ENCODE measurements at regions not wholly inside any gene's neighbourhood (a gene's known extent, or its start where the extent isn't known, plus 50 kb on each side); places are given as distances from the start of the nearest gene placed in this dataset.
"Not testable (repeated sequence)": the region's sequence is repeated elsewhere in the genome, so short reads cannot be mapped to it uniquely, and the experiment has no call there.

DNA sequence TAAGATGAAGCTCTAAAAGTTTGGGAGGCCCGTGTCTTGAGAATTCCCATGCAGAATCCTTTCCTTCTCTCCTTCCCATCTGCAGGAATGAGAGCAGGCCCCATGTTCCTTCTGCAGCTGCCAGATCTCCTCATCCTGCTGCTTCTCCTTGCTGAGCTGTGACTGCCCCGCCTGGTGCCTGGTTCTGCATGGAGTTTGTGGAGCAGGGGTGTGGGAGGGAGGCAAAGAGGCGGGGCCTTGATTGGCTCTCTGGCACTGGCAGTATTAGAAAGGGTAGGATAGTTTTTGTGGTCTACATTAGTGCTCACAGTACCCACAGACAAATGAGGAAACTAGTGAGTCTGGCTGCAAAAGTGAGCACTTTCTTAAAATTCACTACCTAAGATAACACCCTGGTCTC is 91.1 kb upstream of the CLPB start:
- Mint-ChIP-seq H3K27ac (ENCODE audit: low read depth) (no peak overlapping the region), H3K9me3 (no peaks in the 10 kb centered on the region), H3K4me1 (peaks cover 59% of the 10 kb centered on the region), H3K4me3 (no peak overlapping the region), H3K27me3 (no peaks in the 10 kb centered on the region), H3K36me3 (ENCODE audit: insufficient read depth) (no peaks in the 10 kb centered on the region)
- DNase-seq (ENCODE audit: low spot score in 2 of 2) (no peak), ATAC-seq (replicated peaks; ENCODE audit: extremely low read depth, poor library complexity, severe bottlenecking) (no peak)

DNA sequence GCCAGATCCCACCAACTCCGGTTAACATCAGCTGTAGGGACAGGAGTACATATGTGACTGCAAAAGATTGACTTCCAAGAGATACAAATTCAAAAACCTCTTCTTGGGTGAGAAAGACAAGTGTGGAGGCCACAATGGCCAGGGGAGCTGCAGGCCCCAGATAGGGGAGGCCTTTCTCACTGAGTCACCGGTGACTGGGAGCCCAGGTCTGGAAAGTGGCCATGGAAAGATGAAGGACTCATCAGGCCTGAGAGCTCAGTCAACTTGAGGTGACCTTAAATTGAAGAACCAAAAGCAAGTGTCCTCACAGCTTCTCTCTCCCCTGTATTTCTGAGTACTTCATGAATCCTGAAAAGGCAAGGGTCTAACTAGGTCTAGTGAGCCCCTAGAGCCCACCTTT is 90.4 kb upstream of the CLPB start:
- Mint-ChIP-seq H3K36me3 (ENCODE audit: insufficient read depth) (no peaks in the 10 kb centered on the region), H3K27ac (ENCODE audit: low read depth) (no peak overlapping the region), H3K27me3 (no peaks in the 10 kb centered on the region), H3K9me3 (no peaks in the 10 kb centered on the region), H3K4me3 (no peak overlapping the region), H3K4me1 (peaks cover 60% of the 10 kb centered on the region)
- no peak for DNase-seq (ENCODE audit: low spot score in 2 of 2)
- ATAC-seq (replicated peaks; ENCODE audit: extremely low read depth, poor library complexity, severe bottlenecking), result no peak

GRCh38 chr11:72523991-72524390 is 89.7 kb upstream of the CLPB start:
- DNase-seq (ENCODE audit: low spot score in 2 of 2) (no peak), ATAC-seq (replicated peaks; ENCODE audit: extremely low read depth, poor library complexity, severe bottlenecking) (no peak)
- Mint-ChIP-seq H3K4me1 (peaks cover 68% of the 10 kb centered on the region), H3K36me3 (ENCODE audit: insufficient read depth) (peaks cover 2% of the 10 kb centered on the region), H3K27ac (ENCODE audit: low read depth) (no peak overlapping the region), H3K4me3 (no peak overlapping the region), H3K9me3 (no peaks in the 10 kb centered on the region), H3K27me3 (no peaks in the 10 kb centered on the region)

DNA sequence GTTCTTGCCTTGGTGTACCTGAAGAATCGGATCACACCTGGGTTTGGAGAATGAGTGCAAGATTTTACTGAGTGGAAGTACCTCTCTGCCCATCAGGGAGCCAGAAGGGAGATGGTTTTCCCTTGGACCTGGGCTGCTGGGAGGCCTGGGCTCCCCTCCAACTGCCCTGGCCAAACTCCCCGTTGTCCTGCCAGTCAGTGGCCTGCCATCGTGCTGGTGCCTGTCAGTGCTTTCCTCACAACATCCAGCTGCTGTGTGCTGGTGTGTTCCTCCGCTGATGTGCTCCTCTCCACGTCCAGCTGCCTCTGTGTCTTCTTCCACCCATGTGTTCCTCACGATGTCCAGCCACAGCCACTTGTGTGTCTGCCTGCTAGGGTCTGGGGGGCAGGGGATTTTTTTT is 87.9 kb upstream of the CLPB start:
- Mint-ChIP-seq H3K9me3 (no peaks in the 10 kb centered on the region), H3K36me3 (ENCODE audit: insufficient read depth) (peaks cover 2% of the 10 kb centered on the region), H3K4me3 (no peak overlapping the region), H3K27me3 (no peaks in the 10 kb centered on the region), H3K4me1 (peaks cover 70% of the 10 kb centered on the region), H3K27ac (ENCODE audit: low read depth) (no peak overlapping the region)
- no peak for DNase-seq (ENCODE audit: low spot score in 2 of 2)
- no peak for ATAC-seq (replicated peaks; ENCODE audit: extremely low read depth, poor library complexity, severe bottlenecking)

GRCh38 chr11:72521664-72522063 is 87.3 kb upstream of the CLPB start:
- no peak for ATAC-seq (replicated peaks; ENCODE audit: extremely low read depth, poor library complexity, severe bottlenecking)
- no peaks in the 10 kb centered on the region for H3K9me3 Mint-ChIP-seq
- H3K36me3 Mint-ChIP-seq (ENCODE audit: insufficient read depth), result peaks cover 2% of the 10 kb centered on the region
- no peak overlapping the region for H3K27ac Mint-ChIP-seq (ENCODE audit: low read depth)
- H3K4me1 Mint-ChIP-seq, result peaks cover 76% of the 10 kb centered on the region
- H3K4me3 Mint-ChIP-seq, result no peak overlapping the region
- no peaks in the 10 kb centered on the region for H3K27me3 Mint-ChIP-seq
- no peak for DNase-seq (ENCODE audit: low spot score in 2 of 2)

DNA sequence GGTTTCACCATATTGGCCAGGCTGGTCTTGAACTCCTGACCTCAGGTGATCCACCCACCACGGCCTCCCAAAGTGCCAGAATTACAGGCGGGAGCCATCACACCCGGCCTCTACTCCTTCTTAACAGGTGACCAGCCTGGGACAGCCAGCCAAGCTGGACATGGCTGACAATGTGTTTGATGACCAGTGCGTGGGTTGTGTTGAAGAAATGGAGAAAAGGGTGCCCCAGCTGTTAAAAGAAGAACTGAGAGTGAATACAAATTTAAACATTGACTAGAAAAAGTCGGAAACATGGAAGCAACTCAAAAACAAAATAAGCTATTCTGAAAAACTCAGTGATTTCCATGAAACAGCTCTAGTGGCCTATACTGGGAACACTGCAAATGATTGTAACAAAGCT is 86.5 kb upstream of the CLPB start:
- Mint-ChIP-seq H3K9me3 (no peaks in the 10 kb centered on the region), H3K36me3 (ENCODE audit: insufficient read depth) (peaks cover 2% of the 10 kb centered on the region), H3K4me1 (peaks cover 68% of the 10 kb centered on the region), H3K4me3 (peak overlapping the region; percentile 72), H3K27ac (ENCODE audit: low read depth) (peak overlapping the region; percentile 25), H3K27me3 (no peaks in the 10 kb centered on the region)
- ATAC-seq (replicated peaks; ENCODE audit: extremely low read depth, poor library complexity, severe bottlenecking), result no peak
- DNase-seq (ENCODE audit: low spot score in 2 of 2), result no peak

DNA sequence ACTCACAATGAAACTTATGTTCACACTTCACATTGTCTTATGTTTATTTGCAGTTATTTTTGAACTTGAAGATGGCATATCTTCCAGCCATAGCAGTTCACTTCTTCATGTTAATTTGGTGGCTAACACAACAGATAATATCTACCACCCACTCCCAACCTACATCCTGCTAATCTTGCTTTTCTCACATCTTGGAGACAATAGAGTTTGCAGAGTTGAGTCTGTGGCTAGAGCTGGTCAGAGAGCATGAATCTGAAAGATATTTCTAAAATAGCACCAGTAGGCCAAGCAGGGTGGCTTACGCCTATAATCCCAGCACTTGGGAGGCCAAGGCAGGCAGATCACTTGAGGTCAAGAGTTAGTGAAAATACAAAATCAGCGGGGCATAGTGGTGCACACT is 85.6 kb upstream of the CLPB start:
- Mint-ChIP-seq H3K4me3 (peak overlapping the region; percentile 72), H3K4me1 (peaks cover 62% of the 10 kb centered on the region), H3K27ac (ENCODE audit: low read depth) (peak overlapping the region; percentile 0)
- H3K36me3 Mint-ChIP-seq (ENCODE audit: insufficient read depth); H3K9me3 Mint-ChIP-seq; H3K27me3 Mint-ChIP-seq: not testable (repeated sequence)
- peak; percentile 98 for ATAC-seq (replicated peaks; ENCODE audit: extremely low read depth, poor library complexity, severe bottlenecking)
- DNase-seq (ENCODE audit: low spot score in 2 of 2), result peak in 1 of 2 donors; percentile 49

DNA sequence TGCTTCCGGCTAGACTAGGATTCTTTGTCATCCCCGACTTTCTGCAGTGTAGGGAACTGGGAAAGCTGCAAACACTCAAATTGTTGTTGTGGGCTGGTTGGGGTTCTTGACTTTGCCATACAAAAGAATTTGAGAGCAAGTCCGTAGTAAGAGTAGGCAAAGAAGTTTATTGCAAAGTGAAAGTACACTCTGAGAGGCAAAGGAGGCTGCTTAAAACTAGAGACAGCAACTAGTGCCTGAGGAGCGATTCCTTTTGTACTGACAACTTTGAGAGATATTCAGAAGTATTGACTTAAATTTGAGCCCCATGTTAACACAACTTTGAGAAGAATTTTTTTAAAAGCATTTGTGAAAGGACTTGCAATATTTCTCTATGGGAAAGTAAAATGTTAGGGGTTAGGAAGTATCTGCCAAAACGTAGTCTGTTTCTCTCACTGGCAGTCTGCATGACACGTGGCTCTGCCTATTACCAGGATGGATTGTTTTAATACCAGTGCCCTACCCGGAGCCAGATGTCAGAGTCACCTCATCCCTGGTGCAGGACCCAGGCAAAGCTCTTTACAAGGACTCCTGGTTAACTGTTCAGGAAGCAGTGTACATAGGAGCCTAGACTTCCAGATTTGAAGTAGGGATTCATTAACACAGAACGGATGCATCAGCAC is 85.0 kb upstream of the CLPB start:
- Mint-ChIP-seq H3K27ac (ENCODE audit: low read depth) (peak overlapping the region; percentile 0), H3K4me3 (peak overlapping the region; percentile 72), H3K4me1 (peaks cover 59% of the 10 kb centered on the region), H3K36me3 (ENCODE audit: insufficient read depth) (peaks cover 2% of the 10 kb centered on the region), H3K27me3 (no peaks in the 10 kb centered on the region), H3K9me3 (no peaks in the 10 kb centered on the region)
- ATAC-seq (replicated peaks; ENCODE audit: extremely low read depth, poor library complexity, severe bottlenecking) (peak; percentile 42), DNase-seq (ENCODE audit: low spot score in 2 of 2) (no peak)

- Mint-ChIP-seq H3K27ac (ENCODE audit: low read depth) (no peak overlapping the region), H3K4me3 (no peak overlapping the region), H3K27me3 (no peaks in the 10 kb centered on the region), H3K9me3 (peaks cover 11% of the 10 kb centered on the region), H3K4me1 (peaks cover 11% of the 10 kb centered on the region), H3K36me3 (ENCODE audit: insufficient read depth) (peaks cover 2% of the 10 kb centered on the region)
- DNase-seq (ENCODE audit: low spot score in 2 of 2), result no peak
- ATAC-seq (replicated peaks; ENCODE audit: extremely low read depth, poor library complexity, severe bottlenecking), result no peak
These were observed 80.0 kb upstream of the CLPB start for GRCh38 chr11:72514331-72514730.

DNA sequence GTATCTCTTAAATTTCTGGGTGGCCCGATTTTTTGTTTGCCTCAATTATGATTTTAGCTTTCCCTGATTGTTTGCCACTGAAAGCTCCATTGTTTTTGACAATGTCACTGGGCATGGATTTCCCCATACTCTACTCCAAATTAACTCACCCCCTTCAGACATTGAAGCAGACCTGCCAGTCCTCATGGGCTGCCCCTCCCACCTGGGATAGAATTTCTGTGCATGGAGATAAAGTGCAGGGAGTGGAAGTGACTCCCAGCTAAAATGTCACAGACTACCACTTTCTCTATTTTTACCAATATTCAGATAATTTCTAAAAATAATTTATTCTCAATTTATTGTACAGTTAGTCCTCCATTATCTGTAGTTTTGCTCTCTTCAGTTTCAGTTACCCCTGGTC is 79.1 kb upstream of the CLPB start:
- no peaks in the 10 kb centered on the region for H3K36me3 Mint-ChIP-seq (ENCODE audit: insufficient read depth)
- ATAC-seq (replicated peaks; ENCODE audit: extremely low read depth, poor library complexity, severe bottlenecking) (no peak), DNase-seq (ENCODE audit: low spot score in 2 of 2) (no peak)
- H3K4me3 Mint-ChIP-seq, result no peak overlapping the region
- peaks cover 11% of the 10 kb centered on the region for H3K9me3 Mint-ChIP-seq
- H3K27ac Mint-ChIP-seq (ENCODE audit: low read depth), result no peak overlapping the region
- peaks cover 7% of the 10 kb centered on the region for H3K4me1 Mint-ChIP-seq
- H3K27me3 Mint-ChIP-seq, result no peaks in the 10 kb centered on the region

DNA sequence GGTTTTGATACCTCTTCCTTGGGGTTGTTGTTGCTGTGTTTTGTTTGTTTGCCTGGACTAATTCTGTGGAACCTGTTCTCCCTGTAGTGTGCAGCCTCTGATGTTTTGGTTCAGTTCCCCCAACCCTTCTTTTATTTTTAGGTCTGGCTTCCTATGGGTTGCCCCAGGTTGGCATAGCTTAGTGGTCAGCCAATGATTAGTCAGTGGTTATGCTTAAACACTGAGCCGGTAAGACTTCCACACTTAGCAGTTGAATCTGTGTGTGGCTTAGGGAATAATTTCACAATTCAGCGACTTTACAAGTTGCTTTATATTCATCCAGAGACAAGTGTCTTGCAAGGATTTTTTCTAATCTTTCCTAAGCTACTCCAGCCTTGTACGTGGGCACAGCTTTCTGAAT is 78.6 kb upstream of the CLPB start:
- H3K36me3 Mint-ChIP-seq (ENCODE audit: insufficient read depth), result no peaks in the 10 kb centered on the region
- no peak overlapping the region for H3K4me3 Mint-ChIP-seq
- H3K4me1 Mint-ChIP-seq, result peaks cover 7% of the 10 kb centered on the region
- no peak for ATAC-seq (replicated peaks; ENCODE audit: extremely low read depth, poor library complexity, severe bottlenecking)
- H3K27ac Mint-ChIP-seq (ENCODE audit: low read depth), result no peak overlapping the region
- H3K27me3 Mint-ChIP-seq, result no peaks in the 10 kb centered on the region
- DNase-seq (ENCODE audit: low spot score in 2 of 2), result no peak
- peaks cover 11% of the 10 kb centered on the region for H3K9me3 Mint-ChIP-seq

DNA sequence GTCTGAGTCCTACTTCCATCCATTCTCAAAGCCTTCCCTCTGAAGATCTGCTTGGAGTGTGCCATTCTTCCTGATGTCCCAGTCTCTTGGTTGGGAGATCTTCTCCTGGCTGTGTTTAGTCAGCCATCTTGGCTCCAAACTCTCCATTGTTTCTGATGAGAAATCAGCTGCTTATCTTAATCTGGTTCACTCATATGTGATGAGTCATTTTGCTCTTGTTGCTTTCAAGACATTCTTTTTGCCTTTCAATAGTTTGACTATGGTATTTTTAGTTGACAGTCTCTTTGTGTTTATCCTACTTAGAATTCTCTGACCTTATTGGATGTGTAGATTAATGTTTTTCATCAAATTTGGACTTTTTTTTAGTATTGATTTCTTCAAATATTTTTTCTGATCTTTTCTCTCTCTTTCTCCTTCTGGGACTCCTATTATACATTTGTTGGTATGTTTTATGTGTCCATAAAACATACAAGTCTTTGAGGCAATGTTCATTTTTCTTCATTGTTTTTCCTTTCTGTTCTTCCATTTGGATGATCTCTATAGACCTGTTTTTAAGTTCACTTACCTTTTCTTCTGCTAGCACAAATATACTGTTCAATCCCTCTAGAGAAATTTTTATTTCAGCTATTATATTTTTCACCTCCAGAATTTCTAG is 77.2 kb upstream of the CLPB start:
- ATAC-seq (replicated peaks; ENCODE audit: extremely low read depth, poor library complexity, severe bottlenecking) (no peak), DNase-seq (ENCODE audit: low spot score in 2 of 2) (no peak)
- peaks cover 11% of the 10 kb centered on the region for H3K9me3 Mint-ChIP-seq
- H3K36me3 Mint-ChIP-seq (ENCODE audit: insufficient read depth), result no peaks in the 10 kb centered on the region
- no peak overlapping the region for H3K4me3 Mint-ChIP-seq
- no peaks in the 10 kb centered on the region for H3K27me3 Mint-ChIP-seq
- no peak overlapping the region for H3K27ac Mint-ChIP-seq (ENCODE audit: low read depth)
- H3K4me1 Mint-ChIP-seq, result no peaks in the 10 kb centered on the region

DNA sequence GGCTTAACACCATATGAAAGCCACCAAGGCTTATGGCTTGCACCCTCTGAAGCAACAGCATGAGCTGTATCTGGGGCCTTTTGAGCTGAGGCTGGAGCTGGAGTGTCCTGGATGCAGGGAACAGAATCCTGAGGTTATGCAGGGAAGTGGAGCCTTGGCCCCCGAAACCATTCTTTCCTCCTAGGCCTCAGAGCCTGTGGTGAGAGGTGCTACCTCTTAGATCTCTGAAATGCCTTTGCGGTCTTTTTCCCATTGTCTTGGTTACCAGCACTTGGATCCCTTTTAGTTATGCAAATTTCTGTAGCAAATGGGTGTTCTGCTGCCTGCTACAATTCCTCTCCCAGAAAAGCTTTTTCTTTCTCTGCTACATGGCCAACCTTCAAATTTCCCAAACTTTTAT is 72.7 kb upstream of the CLPB start:
- peaks cover 8% of the 10 kb centered on the region for H3K4me1 Mint-ChIP-seq
- H3K36me3 Mint-ChIP-seq (ENCODE audit: insufficient read depth), result peaks cover 2% of the 10 kb centered on the region
- H3K27ac Mint-ChIP-seq (ENCODE audit: low read depth), result no peak overlapping the region
- H3K9me3 Mint-ChIP-seq, result peaks cover 11% of the 10 kb centered on the region
- ATAC-seq (replicated peaks; ENCODE audit: extremely low read depth, poor library complexity, severe bottlenecking), result no peak
- no peak overlapping the region for H3K4me3 Mint-ChIP-seq
- no peaks in the 10 kb centered on the region for H3K27me3 Mint-ChIP-seq
- DNase-seq (ENCODE audit: low spot score in 2 of 2), result no peak

All from central memory CD8-positive, alpha-beta T cell (primary cell).